Dermis microvascular lymphatic vessel endothelial cell (primary cell): ENCODE measurements at regions not wholly inside any gene's neighbourhood (a gene's known extent, or its start where the extent isn't known, plus 50 kb on each side); places are given as distances from the start of the nearest gene placed in this dataset.
"Not testable (repeated sequence)": the region's sequence is repeated elsewhere in the genome, so short reads cannot be mapped to it uniquely, and the experiment has no call there.

Experiments
- DNase-seq, 2 donors: peaks; one replicate each; pipeline versions ENCODE4 v3.0.0 to v3.0.0-alpha.2; 2010; ENCODE audit warnings: low read depth in 2 of 2

DNA sequence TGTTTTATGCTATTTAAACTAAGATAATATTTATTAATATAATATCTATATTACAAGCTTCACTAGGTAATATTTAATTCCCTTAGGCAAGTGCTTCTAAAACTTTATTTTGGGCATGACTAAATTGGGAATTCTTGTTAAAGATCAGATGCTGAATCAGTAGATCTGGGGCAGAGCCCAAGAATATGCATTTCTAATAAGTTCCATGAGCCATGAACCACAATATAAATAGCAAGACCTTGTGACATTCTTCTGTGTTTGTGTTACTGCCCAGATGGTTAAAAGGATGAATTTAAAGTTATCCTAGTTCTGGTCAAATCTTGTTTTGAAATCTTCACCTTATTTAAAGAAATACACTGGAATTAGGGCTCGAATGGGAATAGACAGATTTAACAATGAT lies 258.4 kb upstream of the CACNA2D1 start:
- no peak for DNase-seq

DNA sequence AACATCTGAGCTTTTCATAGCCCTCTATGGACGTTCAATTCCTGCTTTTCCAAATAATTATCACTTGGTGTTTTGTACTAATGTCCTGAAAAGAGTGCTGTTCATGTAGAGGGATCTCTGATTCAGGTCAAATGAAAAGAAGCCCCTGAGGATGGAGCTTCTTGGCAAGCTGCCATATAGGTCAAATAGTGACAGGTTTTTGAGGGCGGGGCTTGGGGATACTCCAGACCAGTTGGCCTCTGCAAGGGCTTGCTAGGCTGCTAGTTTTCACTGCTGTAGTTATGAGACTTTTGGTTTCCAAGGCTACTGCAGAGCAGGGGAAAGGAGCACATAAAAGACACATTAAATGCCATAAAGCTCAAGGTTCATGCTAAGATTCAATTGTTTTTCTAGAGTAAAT lies 257.2 kb upstream of the CACNA2D1 start:
- DNase-seq: no peak

DNA sequence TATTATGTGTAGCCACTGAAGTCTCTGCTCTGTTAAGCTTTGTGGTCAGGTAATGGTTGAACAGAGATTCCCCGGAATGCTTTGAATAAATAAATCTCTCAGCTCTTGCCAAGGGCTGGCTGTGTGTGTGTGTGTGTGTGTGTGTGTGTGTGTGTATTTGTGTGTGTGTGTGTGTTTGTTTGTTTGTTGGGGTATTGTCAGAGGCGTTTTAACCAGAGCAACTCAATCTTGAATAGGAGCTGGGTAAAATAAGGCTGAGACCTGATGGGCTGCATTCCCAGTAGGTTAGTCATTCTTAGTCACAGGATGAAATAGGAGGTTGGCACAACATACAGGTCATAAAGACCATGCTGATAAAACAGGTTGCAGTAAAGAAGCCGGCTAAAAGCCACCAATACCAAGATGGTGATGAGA lies 256.2 kb upstream of the CACNA2D1 start:
- peak in 1 of 2 donors; percentile 65 for DNase-seq

DNA sequence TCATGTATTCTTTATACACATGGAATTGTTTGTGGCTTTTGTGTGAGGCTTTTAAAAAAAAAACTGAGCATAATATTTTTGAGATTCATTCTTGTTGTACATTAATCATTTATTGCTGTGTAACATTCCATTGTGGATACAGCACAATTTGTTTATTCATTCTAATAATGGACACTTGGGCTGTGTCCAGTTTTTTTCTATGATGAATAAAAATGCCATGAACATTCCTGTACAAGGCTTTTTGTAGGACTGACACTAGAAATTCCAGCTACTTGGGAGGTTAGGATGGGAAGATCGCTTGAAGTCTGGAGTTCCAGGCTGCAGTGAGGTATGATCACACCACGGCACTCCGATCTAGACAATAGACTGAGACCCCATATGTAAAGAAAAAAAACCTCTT lies 254.3 kb upstream of the CACNA2D1 start:
- DNase-seq: peak in 1 of 2 donors; percentile 41

DNA sequence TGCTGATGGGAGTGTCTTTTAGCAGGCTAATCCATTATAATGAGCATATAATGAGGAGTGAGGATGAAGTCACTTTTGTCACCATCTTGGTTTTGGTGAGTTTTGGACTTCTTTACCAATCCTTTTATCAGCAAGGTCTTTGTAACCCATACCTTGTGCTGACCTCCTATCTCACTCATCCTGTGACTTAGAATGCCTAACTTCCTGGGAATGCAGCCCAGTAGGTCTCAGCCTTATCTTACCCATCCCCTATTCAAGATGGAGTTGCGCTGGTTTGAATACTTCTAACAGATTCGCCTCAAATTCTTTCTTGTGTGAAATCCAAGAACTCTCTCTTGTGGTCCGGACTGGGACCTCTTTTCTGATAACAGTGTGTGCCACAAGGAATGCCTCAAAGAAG lies 253.1 kb upstream of the CACNA2D1 start:
- DNase-seq: no peak

DNA sequence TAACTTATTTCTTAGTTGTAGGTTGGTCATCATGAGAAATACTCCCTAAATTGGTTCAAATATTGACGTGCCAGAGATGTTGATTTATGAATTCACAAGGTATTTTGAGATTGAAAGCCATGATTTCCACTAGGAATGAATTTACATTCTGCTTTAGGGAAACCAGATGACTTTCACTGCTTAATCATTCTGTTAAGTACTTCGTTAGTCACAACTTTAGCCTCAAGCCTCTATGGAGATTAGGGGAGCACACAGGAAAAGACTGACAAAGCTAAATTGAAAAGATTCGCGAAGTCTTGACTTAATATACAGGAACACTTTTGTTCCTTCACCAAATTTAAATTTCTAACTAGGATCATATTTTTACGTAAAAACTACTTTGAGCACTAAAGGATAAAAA lies 250.4 kb upstream of the CACNA2D1 start:
- no peak for DNase-seq

DNA sequence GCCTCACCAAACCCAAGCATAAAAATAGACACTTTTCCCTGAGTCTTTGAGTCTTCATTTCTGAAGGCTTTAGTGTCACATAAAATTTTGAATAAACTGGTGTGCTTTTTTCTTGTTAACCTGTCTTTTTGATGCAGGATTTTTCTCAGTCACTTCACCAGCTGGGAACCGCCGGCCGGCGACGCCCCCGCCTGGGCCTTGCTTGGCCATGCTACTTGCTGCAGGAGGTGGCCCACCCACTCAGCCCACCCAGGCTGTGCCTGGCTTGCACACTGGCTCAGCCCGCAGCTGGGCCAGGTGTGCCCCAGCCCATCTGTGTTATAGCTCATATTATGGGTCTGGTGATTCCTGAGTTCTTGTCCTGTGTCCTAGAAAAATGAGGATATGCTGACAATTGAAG lies 247.4 kb upstream of the CACNA2D1 start:
- no peak for DNase-seq

DNA sequence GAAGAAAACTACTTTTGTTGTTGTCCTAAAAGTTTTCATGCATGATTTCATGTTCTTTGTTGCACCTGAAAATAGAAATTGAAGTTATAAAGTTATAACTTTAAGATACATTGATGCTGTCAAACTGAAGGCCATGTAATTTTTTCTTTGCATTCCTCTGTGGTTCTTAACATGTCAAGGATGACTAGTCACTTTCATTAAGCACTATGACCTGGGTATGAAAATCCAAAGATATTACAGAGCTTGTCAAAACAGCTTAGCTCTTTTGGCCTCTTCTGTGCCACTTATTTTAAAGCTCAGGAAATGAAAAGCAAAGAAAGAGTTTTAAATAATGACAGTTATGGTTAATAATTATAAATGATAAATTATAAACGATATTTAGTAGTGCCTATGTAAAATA lies 241.6 kb upstream of the CACNA2D1 start:
- DNase-seq: no peak

DNA sequence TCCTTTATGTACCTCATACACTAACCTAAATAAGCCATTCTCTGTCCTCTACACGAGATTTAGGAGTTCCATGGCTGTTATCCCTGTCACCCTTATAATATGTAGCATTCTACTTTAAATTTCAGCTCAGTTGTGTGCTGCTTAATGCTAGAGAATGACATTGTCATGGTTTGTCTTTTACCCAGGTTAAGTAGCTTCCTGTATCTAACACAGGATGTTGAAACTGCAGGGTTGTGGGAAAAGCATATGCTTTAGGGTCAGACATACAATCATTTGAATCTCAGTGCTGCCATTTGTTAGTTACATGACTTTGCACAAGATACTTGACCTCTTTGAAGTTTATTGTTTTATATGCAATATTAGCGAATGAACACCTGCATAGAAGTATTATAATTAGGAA lies 235.1 kb upstream of the CACNA2D1 start:
- DNase-seq: no peak

DNA sequence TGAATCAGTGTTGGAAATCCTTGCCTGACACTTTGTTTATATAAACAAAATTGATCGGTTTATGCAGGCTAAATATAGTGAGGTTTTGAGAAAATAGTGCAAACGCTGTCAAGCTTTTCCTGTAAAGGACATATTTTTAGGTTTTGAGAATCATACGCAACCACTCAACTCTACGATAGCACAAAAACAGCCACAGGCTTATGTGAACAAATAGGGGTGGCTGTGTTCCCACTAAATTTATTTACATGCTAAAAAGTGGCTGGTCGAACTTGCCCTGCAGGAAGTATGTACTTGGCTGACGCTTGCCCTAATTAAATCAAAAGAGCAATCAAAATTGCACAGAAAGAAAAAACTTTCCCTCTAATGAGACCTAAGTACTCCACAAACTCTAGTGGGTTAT lies 234.7 kb upstream of the CACNA2D1 start:
- DNase-seq: no peak

DNA sequence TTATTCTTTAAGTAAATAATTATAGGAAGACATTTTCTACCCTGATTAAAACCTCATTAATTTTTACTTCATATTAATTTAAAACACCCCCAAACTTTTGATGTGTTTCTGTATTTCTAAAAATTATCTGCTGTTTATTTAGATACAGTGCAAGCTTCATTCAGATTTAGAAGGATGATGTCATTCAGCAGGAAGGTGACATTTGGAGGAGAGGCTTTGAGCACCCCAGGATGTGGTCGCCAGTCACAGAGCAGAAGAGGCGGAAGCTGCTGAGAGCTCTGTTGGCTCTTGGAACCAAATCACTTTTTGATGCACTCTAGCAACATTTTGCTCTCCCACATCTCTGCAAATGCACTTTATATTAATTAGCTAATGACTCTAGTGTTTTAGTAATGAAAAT lies 233.9 kb upstream of the CACNA2D1 start:
- DNase-seq: no peak

DNA sequence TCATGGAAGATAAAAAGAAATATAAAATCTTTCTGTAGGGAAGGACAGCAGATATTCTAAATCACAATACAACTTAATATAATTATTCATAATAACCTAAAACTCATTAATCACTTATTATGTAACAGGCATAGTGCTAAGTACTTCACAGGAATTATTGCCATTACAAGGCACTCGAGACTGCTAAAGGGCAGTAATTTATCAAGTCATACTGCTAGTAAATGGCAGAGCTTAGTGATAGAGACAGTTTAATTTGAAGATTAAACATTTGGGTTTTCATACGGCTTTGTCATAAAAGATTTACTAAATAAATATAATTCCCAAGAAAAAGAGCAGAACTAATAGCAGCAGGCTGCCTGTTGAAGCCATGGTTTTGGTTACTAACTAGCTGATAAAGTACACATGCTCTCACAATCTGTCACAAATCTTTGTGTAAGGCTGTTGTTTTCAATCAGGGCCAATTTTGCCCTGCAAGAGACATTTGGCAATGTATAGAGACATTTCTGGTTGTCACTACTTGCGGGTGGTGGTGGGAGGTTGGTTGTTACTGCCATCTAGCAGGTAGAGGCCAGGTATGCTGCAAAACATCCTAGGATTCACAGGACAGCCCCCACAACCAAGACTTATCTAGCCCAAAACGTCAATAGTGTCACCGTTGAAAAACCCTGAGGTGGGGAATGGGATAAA lies 233.3 kb upstream of the CACNA2D1 start:
- DNase-seq: no peak

DNA sequence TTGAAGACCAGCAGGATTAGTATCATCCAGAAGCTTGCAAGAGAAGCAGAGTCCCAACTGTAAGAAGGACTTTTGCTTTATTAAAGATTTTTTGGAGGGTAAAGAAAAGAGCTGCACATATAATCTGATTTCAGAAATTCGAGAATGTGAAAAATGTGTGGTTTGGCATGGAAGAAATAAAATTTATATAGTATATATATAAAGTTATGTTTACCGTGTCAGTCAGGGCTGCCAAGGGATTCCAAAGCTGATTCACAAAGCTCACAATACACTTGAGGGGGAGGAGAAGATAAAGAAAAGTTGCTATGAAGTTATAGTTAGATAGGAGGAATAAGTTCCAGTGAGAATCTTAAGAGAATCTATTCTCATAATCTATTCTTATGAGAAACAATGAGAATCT lies 231.8 kb upstream of the CACNA2D1 start:
- no peak for DNase-seq

DNA sequence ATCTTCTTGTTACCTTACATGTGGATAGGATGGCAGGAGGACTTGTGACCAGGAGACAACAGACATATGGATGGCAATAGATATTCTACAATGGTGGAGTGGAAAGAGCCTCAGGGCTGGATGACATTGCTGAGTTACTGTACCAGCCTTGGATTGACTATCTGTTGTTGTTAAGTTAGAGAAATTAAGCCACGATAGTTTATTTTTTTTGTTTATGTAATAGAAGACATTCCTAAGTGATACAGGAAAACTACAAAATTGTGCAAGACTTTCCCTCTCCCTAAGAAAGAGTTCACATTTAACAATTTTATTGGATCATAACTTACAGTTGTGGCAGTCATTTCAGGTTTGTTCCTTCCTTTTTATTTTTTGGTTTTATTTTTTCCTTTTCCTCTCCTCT lies 230.7 kb upstream of the CACNA2D1 start:
- no peak for DNase-seq

DNA sequence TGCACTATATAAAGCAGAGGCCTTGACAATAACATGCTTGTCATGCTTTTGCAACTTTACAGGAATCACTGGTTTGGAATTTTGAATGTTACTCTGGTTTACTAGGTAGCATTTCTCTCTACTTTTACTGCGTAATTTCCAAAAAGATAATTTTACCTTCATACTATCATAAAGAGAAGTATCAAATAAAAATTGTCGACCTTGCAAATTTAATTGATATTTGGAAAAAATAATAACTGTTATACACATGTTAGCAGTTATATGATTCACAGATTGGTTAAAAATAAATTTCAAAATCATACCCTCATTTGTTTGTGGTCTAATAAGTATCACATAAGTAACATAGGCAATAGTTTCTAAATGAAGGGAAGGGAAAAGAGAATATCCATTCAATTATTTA lies 228.5 kb upstream of the CACNA2D1 start:
- DNase-seq: no peak

DNA sequence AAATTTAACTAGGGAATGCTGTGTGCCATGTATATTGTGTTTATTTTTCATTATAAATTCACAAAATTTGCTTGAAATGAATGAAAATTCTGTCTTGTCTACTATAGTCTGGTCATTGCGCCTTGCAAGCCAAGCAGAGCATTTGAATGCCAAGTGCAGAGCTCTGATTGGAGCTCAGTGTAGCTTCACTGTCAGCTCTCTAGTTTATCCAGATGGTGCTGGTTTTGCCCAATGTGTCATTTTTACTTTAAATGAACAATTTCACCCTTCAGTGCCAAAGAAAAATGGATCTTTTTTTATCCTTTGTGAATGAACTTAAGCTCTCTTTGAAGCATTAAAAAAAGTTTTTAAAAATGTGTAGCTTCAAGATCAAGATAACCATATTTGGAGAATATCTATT lies 225.6 kb upstream of the CACNA2D1 start:
- no peak for DNase-seq

DNA sequence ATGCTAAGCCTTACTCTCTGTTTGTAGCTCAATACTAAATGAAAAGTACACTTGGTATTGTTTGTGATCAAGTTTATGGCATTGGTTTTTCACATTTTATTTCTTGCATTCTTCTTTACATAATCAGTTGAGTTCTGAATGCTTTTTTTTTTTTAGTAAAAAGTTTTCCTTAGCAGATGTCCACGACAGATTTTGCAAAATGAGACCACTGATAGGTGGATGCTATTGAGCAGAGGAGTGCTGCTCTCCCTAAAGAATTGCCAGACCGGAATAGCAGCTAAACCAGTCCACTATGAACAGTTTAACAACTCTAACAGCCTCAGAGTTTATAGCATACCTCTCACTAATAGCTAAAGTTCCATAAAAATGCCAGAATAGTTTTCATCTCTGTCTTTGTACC lies 225.1 kb upstream of the CACNA2D1 start:
- no peak for DNase-seq

DNA sequence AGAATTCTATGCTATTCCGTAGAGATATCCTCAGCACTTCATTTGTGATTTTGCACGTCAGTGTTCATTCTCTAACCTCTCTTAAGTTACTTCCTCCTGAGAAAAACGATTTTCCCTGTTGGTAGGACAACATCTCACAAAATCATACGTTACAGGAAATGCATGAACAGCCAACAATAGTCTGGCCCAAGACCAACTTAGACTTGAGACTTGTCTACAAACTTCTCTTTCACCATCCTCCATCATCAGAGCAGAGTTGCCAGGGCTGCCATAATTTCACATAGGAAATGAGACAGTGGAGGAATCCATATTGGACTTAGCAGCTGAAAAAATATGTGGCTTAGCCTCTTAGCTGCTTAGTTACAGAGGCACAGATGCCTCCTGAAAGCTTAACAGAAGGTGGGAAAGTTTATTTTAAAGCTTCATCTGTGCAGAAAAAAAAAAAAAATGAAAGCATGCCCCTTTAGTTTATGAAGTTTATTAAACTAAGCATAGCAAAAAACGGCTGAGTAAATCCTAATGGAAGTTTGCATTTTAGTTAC lies 222.5 kb upstream of the CACNA2D1 start:
- DNase-seq: peak in 1 of 2 donors; percentile 72

DNA sequence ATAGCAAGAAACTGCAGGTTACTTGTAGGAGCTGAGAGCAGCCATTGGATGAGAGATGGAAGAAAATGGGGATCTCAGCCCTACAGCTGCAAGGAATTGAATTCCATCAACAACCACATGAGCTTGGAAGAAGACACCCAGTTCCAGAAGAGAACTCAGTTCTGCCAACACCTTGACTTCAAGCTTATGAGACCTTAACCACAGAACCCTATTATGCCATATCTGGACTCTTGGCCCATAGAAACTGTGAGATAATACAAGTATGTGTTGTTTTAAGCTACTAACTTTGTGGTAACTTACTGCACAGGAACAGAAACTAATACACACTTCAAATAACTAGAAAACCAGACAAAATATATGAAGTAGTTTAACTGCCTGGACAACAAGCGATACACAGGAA lies 212.4 kb upstream of the CACNA2D1 start:
- no peak for DNase-seq

DNA sequence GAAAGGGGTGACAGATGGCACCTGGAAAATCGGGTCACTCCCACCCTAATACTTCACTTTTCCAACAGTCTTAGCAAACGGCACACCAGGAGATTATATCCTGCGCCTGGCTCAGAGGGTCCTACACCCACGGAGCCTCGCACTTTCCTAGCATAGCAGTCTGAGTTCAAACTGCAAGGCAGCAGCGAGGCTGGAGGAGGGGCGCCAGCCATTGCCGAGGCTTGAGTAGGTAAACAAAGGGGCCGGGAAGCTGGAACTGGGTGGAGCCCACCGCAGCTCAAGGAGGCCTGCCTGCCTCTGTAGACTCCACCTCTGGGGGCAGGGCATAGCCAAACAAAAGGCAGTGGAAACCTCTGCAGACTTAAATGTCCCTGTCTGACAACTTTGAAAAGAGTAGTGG lies 206.5 kb upstream of the CACNA2D1 start:
- DNase-seq: not testable (repeated sequence)

DNA sequence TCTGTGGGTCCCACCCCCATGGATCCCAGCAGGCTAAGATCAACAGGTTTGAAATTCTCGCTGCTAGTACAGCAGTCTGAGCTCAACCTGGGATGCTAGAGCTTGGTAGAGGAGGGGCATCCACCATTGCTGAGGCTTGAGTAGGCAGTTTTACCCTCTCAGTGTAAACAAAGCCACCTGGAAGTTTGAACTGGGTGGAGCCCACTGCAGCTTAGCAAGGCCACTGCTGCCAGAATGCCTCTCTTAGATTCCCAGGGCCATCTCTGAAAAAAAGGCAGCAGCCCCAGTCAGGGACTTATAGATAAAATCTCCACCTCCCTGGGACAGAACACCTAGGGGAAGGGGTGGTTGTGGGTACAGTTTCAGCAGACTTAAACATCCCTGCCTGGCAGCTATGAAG lies 190.0 kb upstream of the CACNA2D1 start:
- DNase-seq: no peak

DNA sequence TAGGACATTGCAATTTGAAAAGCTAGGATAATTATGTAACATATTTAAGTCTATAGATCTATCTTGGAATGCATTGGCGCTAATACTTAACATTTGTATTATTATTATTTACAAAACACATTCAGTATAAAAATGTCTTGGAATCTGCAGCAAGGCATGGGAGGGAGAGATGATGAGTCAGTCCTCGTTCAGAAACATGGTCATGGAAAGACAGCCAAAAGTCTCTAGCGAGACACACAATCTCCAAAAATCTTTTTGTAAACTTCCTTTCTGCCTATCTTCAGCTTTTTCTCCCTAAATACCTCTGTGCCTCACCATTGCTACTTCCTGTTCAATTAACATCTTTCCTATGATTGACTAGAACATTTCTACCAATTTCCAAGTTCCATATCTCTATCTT lies 188.4 kb upstream of the CACNA2D1 start:
- no peak for DNase-seq

DNA sequence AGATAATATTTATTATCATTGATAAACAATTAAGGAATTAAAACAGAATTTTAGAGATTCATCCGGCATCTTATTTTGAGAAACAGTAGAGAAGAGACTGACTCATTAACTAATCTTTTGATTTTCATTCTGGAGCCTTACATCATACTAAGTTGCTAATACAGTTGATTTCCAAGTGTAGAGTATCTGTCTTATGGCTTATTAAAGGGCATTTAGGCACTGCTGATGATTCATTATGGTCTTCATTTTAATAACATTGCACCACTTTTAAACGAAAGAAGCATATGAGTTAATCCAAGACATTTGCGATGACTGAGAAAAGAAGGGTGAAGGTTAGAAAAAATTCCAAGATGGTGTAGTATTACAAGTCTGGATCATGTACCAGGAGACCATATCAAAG lies 186.0 kb upstream of the CACNA2D1 start:
- DNase-seq: no peak

DNA sequence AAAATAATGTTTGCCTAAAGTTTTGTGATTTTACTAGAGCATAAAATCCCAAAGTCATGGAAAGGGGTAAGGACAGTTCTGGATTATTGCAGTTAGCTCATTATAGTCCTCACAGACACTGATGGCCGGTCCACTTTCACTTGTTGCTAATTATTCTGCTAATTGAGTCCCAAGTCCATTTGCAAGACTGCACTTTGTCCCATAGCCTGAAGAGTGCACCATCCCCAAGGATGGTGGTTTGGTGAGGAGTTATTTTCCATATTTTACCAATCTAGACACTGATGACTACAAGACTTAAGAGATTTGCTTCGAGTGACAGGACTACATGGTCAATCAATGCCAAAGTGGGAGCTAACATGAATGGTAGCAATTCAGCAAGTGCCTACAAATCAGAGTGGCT lies 181.8 kb upstream of the CACNA2D1 start:
- peak in 1 of 2 donors; percentile 3 for DNase-seq
